ENCODE measurements at regions not wholly inside any gene's neighbourhood (a gene's known extent, or its start where the extent isn't known, plus 50 kb on each side); places are given as distances from the start of the nearest gene placed in this dataset.

GRCh38 chr9:84393266-84393950, 52.9 kb upstream of the SLC28A3 start:
- no peak for TF ChIP-seq CTCF (IDR thresholded peaks at IDR 0.05)
- TF ChIP-seq POLR2A (IDR thresholded peaks at IDR 0.05), result no peak
- TF ChIP-seq POLR2AphosphoS5 (IDR thresholded peaks at IDR 0.05; ENCODE audit: insufficient read depth in 1 of 2, low read depth in 1 of 2), result no peak

All from vagina (tissue), 2 donors.